ENCODE measurements at regions not wholly inside any gene's neighbourhood (a gene's known extent, or its start where the extent isn't known, plus 50 kb on each side); places are given as distances from the start of the nearest gene placed in this dataset.

GRCh38 chr3:73815966-73816365, 191.2 kb upstream of the PDZRN3 start:
- H3K4me3 ChIP-seq (ENCODE audit: low read depth, low read length) = no peak overlapping the region
- DNase-seq (ENCODE audit: low read depth) = no peak
- TF ChIP-seq, protein P1, sequence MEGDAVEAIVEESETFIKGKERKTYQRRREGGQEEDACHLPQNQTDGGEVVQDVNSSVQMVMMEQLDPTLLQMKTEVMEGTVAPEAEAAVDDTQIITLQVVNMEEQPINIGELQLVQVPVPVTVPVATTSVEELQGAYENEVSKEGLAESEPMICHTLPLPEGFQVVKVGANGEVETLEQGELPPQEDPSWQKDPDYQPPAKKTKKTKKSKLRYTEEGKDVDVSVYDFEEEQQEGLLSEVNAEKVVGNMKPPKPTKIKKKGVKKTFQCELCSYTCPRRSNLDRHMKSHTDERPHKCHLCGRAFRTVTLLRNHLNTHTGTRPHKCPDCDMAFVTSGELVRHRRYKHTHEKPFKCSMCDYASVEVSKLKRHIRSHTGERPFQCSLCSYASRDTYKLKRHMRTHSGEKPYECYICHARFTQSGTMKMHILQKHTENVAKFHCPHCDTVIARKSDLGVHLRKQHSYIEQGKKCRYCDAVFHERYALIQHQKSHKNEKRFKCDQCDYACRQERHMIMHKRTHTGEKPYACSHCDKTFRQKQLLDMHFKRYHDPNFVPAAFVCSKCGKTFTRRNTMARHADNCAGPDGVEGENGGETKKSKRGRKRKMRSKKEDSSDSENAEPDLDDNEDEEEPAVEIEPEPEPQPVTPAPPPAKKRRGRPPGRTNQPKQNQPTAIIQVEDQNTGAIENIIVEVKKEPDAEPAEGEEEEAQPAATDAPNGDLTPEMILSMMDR (IDR thresholded peaks at IDR 0.05; ENCODE audit: insufficient read depth, low read length, poor library complexity, severe bottlenecking) = no peak
- no peaks in the 10 kb centered on the region for H3K36me3 ChIP-seq (ENCODE audit: control insufficient read depth, insufficient read depth, low read length)
- H3K27me3 ChIP-seq (ENCODE audit: control insufficient read depth, insufficient read depth, low read length) = no peaks in the 10 kb centered on the region

GRCh38 chr3:73813692-73814292, 189.1 kb upstream of the PDZRN3 start:
- no peaks in the 10 kb centered on the region for H3K36me3 ChIP-seq (ENCODE audit: control insufficient read depth, insufficient read depth, low read length)
- H3K4me3 ChIP-seq (ENCODE audit: low read depth, low read length) = no peak overlapping the region
- no peak for DNase-seq (ENCODE audit: low read depth)
- TF ChIP-seq, protein P1 (IDR thresholded peaks at IDR 0.05; ENCODE audit: insufficient read depth, low read length, poor library complexity, severe bottlenecking) = no peak
- no peaks in the 10 kb centered on the region for H3K27me3 ChIP-seq (ENCODE audit: control insufficient read depth, insufficient read depth, low read length)

DNA sequence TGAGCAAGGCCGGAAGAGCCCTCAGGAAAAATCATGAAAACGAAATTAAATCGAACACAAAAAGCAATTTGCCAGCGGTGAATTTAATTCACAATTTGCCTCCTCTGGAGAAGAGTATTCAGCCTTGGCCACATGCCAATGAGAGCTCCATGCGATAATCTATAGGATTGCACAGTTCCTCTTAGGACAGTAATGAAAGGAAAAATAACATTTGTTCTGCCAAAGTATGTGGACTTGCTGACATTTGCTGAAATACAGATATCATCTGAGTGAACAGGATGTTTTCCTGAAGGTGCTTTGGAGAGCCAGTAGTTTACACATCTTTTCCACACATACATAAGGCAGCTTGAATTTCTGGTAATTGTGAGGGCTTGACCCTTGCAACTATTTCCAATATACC, 188.6 kb upstream of the PDZRN3 start:
- no peak overlapping the region for H3K4me3 ChIP-seq (ENCODE audit: low read depth, low read length)
- no peaks in the 10 kb centered on the region for H3K27me3 ChIP-seq (ENCODE audit: control insufficient read depth, insufficient read depth, low read length)
- H3K36me3 ChIP-seq (ENCODE audit: control insufficient read depth, insufficient read depth, low read length) = no peaks in the 10 kb centered on the region
- TF ChIP-seq, protein P1 (IDR thresholded peaks at IDR 0.05; ENCODE audit: insufficient read depth, low read length, poor library complexity, severe bottlenecking) = no peak
- DNase-seq (ENCODE audit: low read depth) = no peak

GRCh38 chr3:73812054-73812453, 187.3 kb upstream of the PDZRN3 start:
- no peaks in the 10 kb centered on the region for H3K36me3 ChIP-seq (ENCODE audit: control insufficient read depth, insufficient read depth, low read length)

GRCh38 chr3:73808862-73809509, 184.2 kb upstream of the PDZRN3 start:
- DNase-seq (ENCODE audit: low read depth) = no peak
- no peak overlapping the region for H3K4me3 ChIP-seq (ENCODE audit: low read depth, low read length)
- no peaks in the 10 kb centered on the region for H3K27me3 ChIP-seq (ENCODE audit: control insufficient read depth, insufficient read depth, low read length)
- H3K36me3 ChIP-seq (ENCODE audit: control insufficient read depth, insufficient read depth, low read length) = no peaks in the 10 kb centered on the region
- TF ChIP-seq, protein P1 (IDR thresholded peaks at IDR 0.05; ENCODE audit: insufficient read depth, low read length, poor library complexity, severe bottlenecking) = no peak

More at GRCh38 chr3:73812054-73812453, 187.3 kb upstream of the PDZRN3 start:
- TF ChIP-seq, protein P1 (IDR thresholded peaks at IDR 0.05; ENCODE audit: insufficient read depth, low read length, poor library complexity, severe bottlenecking) = no peak
- H3K27me3 ChIP-seq (ENCODE audit: control insufficient read depth, insufficient read depth, low read length) = no peaks in the 10 kb centered on the region
- DNase-seq (ENCODE audit: low read depth) = no peak
- H3K4me3 ChIP-seq (ENCODE audit: low read depth, low read length) = no peak overlapping the region

DNA sequence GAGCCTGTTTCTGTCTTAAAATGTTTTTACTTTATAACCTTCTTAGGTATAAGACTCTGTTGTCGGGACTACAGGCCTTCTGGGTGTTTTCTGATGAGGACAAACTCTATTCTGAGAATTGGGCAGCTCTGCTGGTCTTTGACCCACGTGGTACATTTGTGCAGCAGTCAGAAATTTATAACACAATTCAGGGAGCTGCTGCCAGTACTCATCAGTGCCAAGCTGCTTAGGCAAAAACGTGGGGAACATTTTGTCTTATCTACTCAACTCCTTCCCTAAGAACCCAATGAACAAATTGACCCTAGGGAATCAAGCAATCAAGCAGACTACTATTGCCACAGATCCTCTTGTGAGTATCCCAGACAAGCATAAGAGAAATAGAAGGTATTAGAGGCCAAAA, 180.7 kb upstream of the PDZRN3 start:
- DNase-seq (ENCODE audit: low read depth) = no peak
- H3K27me3 ChIP-seq (ENCODE audit: control insufficient read depth, insufficient read depth, low read length) = no peaks in the 10 kb centered on the region
- TF ChIP-seq, protein P1 (IDR thresholded peaks at IDR 0.05; ENCODE audit: insufficient read depth, low read length, poor library complexity, severe bottlenecking) = no peak
- no peak overlapping the region for H3K4me3 ChIP-seq (ENCODE audit: low read depth, low read length)
- no peaks in the 10 kb centered on the region for H3K36me3 ChIP-seq (ENCODE audit: control insufficient read depth, insufficient read depth, low read length)

All from kidney epithelial cell (primary cell).